Activated T-cell treated with anti-CD3 and anti-CD28 coated beads, Interleukin-2, amount 50 U/mL, for 24 hours (primary cell): ENCODE measurements at regions not wholly inside any gene's neighbourhood (a gene's known extent, or its start where the extent isn't known, plus 50 kb on each side); places are given as distances from the start of the nearest gene placed in this dataset.
"Not testable (repeated sequence)": the region's sequence is repeated elsewhere in the genome, so short reads cannot be mapped to it uniquely, and the experiment has no call there.

ENCODE experiments used
- DNase-seq: peaks from one replicate; pipeline ENCODE4 v3.0.0-alpha.2; 2020
- H3K27ac Mint-ChIP-seq: 2 replicates; pipeline ENCODE4 v1.8.0; 2020; ENCODE audit warnings: mild to moderate bottlenecking, mixed read lengths
- H3K27me3 Mint-ChIP-seq: 2 replicates; pipeline ENCODE4 v1.8.0; 2020; ENCODE audit warnings: mixed read lengths
- H3K36me3 Mint-ChIP-seq: 2 replicates; pipeline ENCODE4 v1.8.0; 2020; ENCODE audit warnings: low read depth, mixed read lengths
- H3K4me1 Mint-ChIP-seq: 2 replicates; pipeline ENCODE4 v1.8.0; 2020; ENCODE audit warnings: low read depth, mixed read lengths
- H3K4me3 Mint-ChIP-seq: 2 replicates; pipeline ENCODE4 v1.8.0; 2020; ENCODE audit warnings: mild to moderate bottlenecking, moderate library complexity, mixed read lengths
- H3K9me3 Mint-ChIP-seq: 2 replicates; pipeline ENCODE4 v1.8.0; 2020; ENCODE audit warnings: mixed read lengths

DNA sequence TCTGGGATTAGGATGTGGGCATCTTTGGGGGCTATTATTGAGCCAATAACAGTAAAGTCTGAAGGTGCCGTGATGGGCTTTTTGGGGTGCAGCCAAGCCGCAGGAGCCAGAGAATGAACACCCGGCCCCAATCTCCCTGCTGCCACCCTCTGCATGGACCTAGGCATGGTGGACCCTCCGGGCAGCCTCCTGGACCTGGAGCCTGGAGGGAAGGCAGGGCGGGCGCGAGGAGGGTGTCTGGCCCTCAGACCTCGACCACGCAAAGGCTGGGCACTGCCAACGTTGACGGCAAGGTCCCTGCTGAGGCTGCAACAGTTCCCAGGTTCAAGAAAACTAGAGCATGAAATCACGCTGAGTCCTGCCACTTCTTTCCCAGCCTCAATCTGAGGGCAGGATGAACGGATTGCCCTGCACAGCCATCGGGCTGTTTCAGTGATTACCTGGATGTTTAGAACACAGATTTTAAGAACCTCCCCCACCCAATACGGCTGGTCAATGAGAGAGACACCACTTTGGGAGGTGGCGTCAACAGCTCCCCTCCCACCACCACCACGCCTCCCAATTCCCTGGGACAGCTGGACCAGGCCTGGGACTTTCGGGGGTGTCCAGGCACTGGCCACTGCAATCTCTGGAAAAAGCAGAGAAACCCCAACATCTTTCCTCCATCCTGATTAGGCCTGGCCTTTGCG lies 147.4 kb downstream of the NPIPB11 start:
- DNase-seq, H3K27me3 Mint-ChIP-seq, H3K27ac Mint-ChIP-seq, H3K9me3 Mint-ChIP-seq, H3K4me1 Mint-ChIP-seq, H3K4me3 Mint-ChIP-seq: not testable (repeated sequence)
- H3K36me3 Mint-ChIP-seq, result peaks cover 11% of the 10 kb centered on the region

DNA sequence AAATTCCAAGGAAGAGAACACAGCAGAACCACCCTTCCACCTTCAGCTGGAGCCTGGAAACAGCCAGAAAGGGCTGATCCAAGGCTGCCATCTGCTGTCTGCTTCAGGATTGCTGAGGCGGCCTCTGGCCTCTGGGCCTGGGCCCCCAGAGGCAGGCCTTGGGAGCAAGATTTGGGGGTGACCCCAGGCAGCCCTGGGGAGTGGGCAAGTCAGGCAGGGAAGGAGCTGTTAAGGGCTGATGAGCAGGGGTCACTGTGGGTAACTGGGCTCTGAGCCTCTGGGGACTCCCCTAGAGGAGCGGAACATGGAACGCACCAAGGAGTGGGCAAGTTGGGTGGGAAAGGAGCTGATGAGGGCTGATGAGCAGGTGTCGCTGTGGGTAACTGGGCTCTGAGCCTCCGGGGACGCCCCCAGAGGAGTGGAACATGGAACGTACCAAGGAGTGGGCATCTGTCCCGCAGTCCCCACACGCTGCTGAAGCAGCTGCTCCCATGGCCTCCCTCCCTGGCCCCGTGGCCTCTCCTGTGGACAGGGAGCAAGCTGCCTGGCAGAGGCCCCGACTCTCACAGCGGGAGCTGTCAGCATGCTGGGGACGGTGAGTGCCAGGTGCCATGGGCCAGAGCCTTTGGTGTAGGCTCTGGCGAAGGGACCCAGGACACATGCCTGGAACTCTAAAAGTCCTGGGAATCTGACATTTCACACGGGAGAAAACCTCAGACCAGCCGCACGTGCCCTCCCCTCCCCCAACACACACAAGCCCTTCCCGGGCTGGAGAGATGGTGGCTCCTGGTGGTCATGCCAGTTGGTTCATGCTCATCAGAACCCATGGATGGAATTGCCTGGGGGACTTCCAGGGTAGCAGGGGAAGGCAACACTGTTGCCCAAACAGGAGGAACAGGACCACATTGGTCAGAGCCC lies 148.8 kb downstream of the NPIPB11 start:
- not testable (repeated sequence) for H3K4me3 Mint-ChIP-seq, H3K27ac Mint-ChIP-seq, DNase-seq

DNA sequence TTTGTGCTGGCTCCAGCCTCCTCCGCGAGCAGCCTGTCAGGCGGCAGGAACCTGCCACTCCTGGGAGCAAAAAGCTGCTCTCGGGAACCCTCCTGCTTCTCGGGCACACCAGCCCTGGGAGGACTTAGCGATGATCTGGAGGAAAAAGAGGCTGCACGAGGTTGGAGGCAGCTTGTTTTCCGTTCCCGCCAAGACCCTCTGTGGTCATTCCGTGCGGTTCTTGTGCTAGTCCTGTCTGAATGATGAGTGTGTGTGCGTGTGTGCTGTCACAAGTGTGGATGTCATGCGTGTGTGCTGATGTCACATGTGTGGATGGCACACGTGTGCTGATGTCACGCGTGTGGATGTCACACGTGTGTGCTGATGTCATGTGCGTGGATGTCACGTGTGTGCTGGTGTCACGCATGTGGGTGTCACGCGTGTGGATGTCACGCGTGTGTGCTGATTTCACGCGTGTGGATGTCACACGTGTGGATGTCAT lies 150.0 kb downstream of the NPIPB11 start:
- DNase-seq, result no peak
- Mint-ChIP-seq H3K27ac (no peak overlapping the region), H3K36me3 (peaks cover 28% of the 10 kb centered on the region), H3K4me1 (peaks cover 10% of the 10 kb centered on the region), H3K27me3 (no peaks in the 10 kb centered on the region), H3K4me3 (no peak overlapping the region), H3K9me3 (no peaks in the 10 kb centered on the region)

More for the DNA sequence above, 148.8 kb downstream of the NPIPB11 start:
- peaks cover 18% of the 10 kb centered on the region for H3K36me3 Mint-ChIP-seq
- H3K9me3 Mint-ChIP-seq, H3K27me3 Mint-ChIP-seq: not testable (repeated sequence)
- H3K4me1 Mint-ChIP-seq, result peaks cover 10% of the 10 kb centered on the region

DNA sequence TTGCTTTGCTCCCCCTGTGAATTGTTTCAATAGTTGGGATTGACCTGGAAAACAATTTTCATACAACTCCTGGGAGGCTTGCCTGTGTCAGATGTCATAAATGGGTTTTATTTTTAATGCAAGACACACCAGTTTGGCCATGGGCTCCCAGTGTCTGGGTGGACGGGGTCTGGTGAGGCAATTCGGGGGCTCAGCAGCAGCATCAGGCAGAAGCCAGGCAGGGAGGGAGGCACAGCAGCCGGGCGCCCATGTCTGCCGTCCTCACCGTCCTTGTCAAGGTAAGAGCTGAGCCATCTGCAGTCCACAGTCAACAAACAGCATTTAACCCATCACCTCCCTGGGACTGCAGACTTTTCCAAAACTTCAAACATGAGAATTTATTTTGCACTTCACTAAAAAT lies 150.6 kb downstream of the NPIPB11 start:
- not testable (repeated sequence) for H3K9me3 Mint-ChIP-seq, H3K27ac Mint-ChIP-seq, DNase-seq, H3K27me3 Mint-ChIP-seq, H3K4me3 Mint-ChIP-seq
- peaks cover 10% of the 10 kb centered on the region for H3K4me1 Mint-ChIP-seq
- peaks cover 34% of the 10 kb centered on the region for H3K36me3 Mint-ChIP-seq

DNA sequence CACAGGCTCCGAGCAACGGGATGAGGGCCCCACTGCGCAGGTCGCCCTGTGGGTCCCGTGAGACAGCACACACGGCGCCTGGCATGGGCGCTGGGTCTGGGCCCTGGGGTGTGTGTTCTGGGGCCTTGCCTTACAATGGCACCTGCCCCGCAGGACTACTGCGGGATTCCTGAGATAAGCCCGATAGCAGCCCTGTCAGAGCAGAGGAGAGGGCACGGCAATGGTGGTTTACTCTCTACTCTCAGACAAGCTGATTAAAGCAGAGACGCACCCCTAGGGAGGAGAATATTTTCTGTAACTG lies 151.1 kb downstream of the NPIPB11 start:
- H3K27me3 Mint-ChIP-seq, H3K4me3 Mint-ChIP-seq, H3K9me3 Mint-ChIP-seq, DNase-seq, H3K27ac Mint-ChIP-seq: not testable (repeated sequence)
- Mint-ChIP-seq H3K4me1 (peaks cover 10% of the 10 kb centered on the region), H3K36me3 (peaks cover 37% of the 10 kb centered on the region)

GRCh38 chr16:29254676-29255495 lies 151.6 kb downstream of the NPIPB11 start:
- H3K27me3 Mint-ChIP-seq, result no peaks in the 10 kb centered on the region
- H3K27ac Mint-ChIP-seq, result no peak overlapping the region
- H3K4me3 Mint-ChIP-seq, result no peak overlapping the region
- peaks cover 13% of the 10 kb centered on the region for H3K4me1 Mint-ChIP-seq
- no peaks in the 10 kb centered on the region for H3K9me3 Mint-ChIP-seq
- DNase-seq, result no peak
- peaks cover 41% of the 10 kb centered on the region for H3K36me3 Mint-ChIP-seq

GRCh38 chr16:29253716-29254590 lies 152.6 kb downstream of the NPIPB11 start:
- H3K4me3 Mint-ChIP-seq, H3K27me3 Mint-ChIP-seq, H3K9me3 Mint-ChIP-seq, DNase-seq, H3K27ac Mint-ChIP-seq: not testable (repeated sequence)
- Mint-ChIP-seq H3K4me1 (peaks cover 18% of the 10 kb centered on the region), H3K36me3 (peaks cover 46% of the 10 kb centered on the region)

- H3K27me3 Mint-ChIP-seq, H3K27ac Mint-ChIP-seq, DNase-seq, H3K9me3 Mint-ChIP-seq, H3K4me3 Mint-ChIP-seq: not testable (repeated sequence)
- peaks cover 26% of the 10 kb centered on the region for H3K4me1 Mint-ChIP-seq
- H3K36me3 Mint-ChIP-seq, result peaks cover 49% of the 10 kb centered on the region
These were observed 153.4 kb downstream of the NPIPB11 start for GRCh38 chr16:29253066-29253590.

DNA sequence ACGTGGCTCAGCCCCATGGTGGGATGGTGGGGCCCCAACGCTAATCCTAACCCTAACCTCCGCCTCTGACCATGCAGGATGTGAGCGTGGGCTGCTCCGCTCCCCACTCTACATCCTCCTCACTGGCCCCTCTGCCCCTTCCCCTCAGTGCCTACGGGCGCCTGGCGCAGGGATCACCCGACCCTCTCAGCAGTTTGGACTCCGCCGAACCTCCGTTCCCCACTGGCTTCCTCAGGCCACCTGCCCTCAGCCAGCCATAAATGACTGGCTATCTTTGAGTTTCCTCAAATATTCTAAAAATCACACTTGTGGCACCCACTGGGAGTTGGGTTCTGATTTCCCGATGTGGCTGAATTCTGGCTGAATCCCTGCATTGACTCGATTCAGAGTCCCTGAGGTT lies 154.2 kb downstream of the NPIPB11 start:
- H3K4me3 Mint-ChIP-seq, H3K27ac Mint-ChIP-seq, H3K9me3 Mint-ChIP-seq, H3K27me3 Mint-ChIP-seq, DNase-seq: not testable (repeated sequence)
- Mint-ChIP-seq H3K36me3 (peaks cover 50% of the 10 kb centered on the region), H3K4me1 (peaks cover 32% of the 10 kb centered on the region)

GRCh38 chr16:29251571-29252011 lies 154.9 kb downstream of the NPIPB11 start:
- Mint-ChIP-seq H3K4me1 (peaks cover 33% of the 10 kb centered on the region), H3K36me3 (peaks cover 51% of the 10 kb centered on the region)
- DNase-seq, H3K27me3 Mint-ChIP-seq, H3K4me3 Mint-ChIP-seq, H3K27ac Mint-ChIP-seq, H3K9me3 Mint-ChIP-seq: not testable (repeated sequence)

GRCh38 chr16:29250923-29251434 lies 155.5 kb downstream of the NPIPB11 start:
- not testable (repeated sequence) for H3K9me3 Mint-ChIP-seq, H3K4me3 Mint-ChIP-seq, H3K27me3 Mint-ChIP-seq, DNase-seq, H3K27ac Mint-ChIP-seq
- Mint-ChIP-seq H3K36me3 (peaks cover 52% of the 10 kb centered on the region), H3K4me1 (peaks cover 33% of the 10 kb centered on the region)

- not testable (repeated sequence) for H3K4me3 Mint-ChIP-seq, H3K27ac Mint-ChIP-seq, DNase-seq, H3K9me3 Mint-ChIP-seq, H3K27me3 Mint-ChIP-seq
- peaks cover 52% of the 10 kb centered on the region for H3K36me3 Mint-ChIP-seq
- peaks cover 33% of the 10 kb centered on the region for H3K4me1 Mint-ChIP-seq
These were observed 156.0 kb downstream of the NPIPB11 start for GRCh38 chr16:29250469-29250868.

DNA sequence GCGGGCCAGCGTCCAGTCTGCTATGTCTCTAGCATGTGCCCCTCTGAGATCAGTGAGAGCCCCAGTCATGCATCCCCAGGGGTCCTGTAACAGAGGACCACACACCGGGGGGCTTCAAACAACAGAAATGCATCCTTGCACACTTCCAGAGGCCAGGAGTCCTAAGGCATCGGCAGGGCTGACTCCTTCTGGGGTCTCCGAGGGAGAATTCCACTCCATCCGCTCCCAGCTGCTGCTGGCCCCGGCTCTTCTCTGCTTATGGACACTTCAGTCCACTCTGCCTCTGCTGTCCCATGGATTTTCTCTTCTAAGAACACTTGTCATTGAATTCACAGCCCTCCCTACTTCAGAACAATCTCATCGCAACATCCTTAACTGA lies 157.6 kb downstream of the NPIPB11 start:
- DNase-seq, H3K9me3 Mint-ChIP-seq, H3K27me3 Mint-ChIP-seq, H3K4me3 Mint-ChIP-seq: not testable (repeated sequence)
- Mint-ChIP-seq H3K36me3 (peaks cover 54% of the 10 kb centered on the region), H3K4me1 (peaks cover 28% of the 10 kb centered on the region), H3K27ac (peak overlapping the region; percentile 3)
